H1 (cell line): ENCODE measurements at regions not wholly inside any gene's neighbourhood (a gene's known extent, or its start where the extent isn't known, plus 50 kb on each side); places are given as distances from the start of the nearest gene placed in this dataset.

Source experiments
- ATF2 ChIP-seq: IDR thresholded peaks from 2 replicates; pipeline ENCODE4 v1.6.1; 2012; ENCODE audit warnings: low read length, inconsistent platforms
- BACH1 ChIP-seq: IDR thresholded peaks from 2 replicates; pipeline ENCODE4 v1.6.1; 2012; ENCODE audit warnings: low read length, improper control_type of control experiment
- CHD1 ChIP-seq: IDR thresholded peaks from 2 replicates; pipeline ENCODE4 v1.6.1; 2012; ENCODE audit warnings: low read depth, low read length, improper control_type of control experiment
- EZH2 ChIP-seq: fragments of 200-600 bp; sonication (generic); IDR thresholded peaks from 2 replicates; pipeline ENCODE4 v1.7.1; 2012; ENCODE audit warnings: low read depth, mild to moderate bottlenecking, moderate library complexity, low read length, inconsistent platforms; ENCODE audit not compliant: severe bottlenecking
- GABPA ChIP-seq: IDR thresholded peaks from 2 replicates; pipeline ENCODE4 v1.6.1; 2011; ENCODE audit warnings: mild to moderate bottlenecking, low read length, moderate library complexity, borderline replicate concordance; ENCODE audit not compliant: insufficient read depth
- JUND ChIP-seq: IDR thresholded peaks from 2 replicates; pipeline ENCODE4 v1.6.1; 2011; ENCODE audit warnings: mild to moderate bottlenecking, improper control_type of control experiment, low read length
- MAX ChIP-seq: IDR thresholded peaks from 2 replicates; pipeline ENCODE4 v1.6.1; 2012; ENCODE audit warnings: inconsistent platforms
- NANOG ChIP-seq: IDR thresholded peaks from 2 replicates; pipeline ENCODE4 v1.6.1; 2011; ENCODE audit warnings: low read length, low read depth, mild to moderate bottlenecking, inconsistent platforms; ENCODE audit not compliant: insufficient read depth, poor library complexity, severe bottlenecking
- POLR2AphosphoS5 ChIP-seq: IDR thresholded peaks from 2 replicates; pipeline ENCODE4 v1.6.1; 2011; ENCODE audit warnings: low read depth, low read length
- TF ChIP-seq, protein P1 (sequence below), 3 experiments: IDR thresholded peaks; 1 replicate in 2 of 3; 2 replicates in 1 of 3; pipeline versions ENCODE4 v1.5.1 to v1.6.1; 2011; ENCODE audit warnings: low read length in 3 of 3, mild to moderate bottlenecking in 3 of 3, inconsistent platforms in 2 of 3, low read depth in 1 of 3, moderate library complexity in 1 of 3; ENCODE audit not compliant: insufficient read depth in 1 of 3; ENCODE audit errors: control extremely low read depth in 1 of 3
- TF ChIP-seq, protein P2 (sequence below): IDR thresholded peaks from 2 replicates; pipeline ENCODE4 v1.6.1; 2011; ENCODE audit warnings: low read depth, mild to moderate bottlenecking, low read length; ENCODE audit not compliant: insufficient read depth

- no peak for TF ChIP-seq JUND
- no peak for TF ChIP-seq BACH1
- TF ChIP-seq POLR2AphosphoS5: no peak
- TF ChIP-seq CHD1: no peak
- no peak for TF ChIP-seq GABPA
- TF ChIP-seq, protein P1, sequence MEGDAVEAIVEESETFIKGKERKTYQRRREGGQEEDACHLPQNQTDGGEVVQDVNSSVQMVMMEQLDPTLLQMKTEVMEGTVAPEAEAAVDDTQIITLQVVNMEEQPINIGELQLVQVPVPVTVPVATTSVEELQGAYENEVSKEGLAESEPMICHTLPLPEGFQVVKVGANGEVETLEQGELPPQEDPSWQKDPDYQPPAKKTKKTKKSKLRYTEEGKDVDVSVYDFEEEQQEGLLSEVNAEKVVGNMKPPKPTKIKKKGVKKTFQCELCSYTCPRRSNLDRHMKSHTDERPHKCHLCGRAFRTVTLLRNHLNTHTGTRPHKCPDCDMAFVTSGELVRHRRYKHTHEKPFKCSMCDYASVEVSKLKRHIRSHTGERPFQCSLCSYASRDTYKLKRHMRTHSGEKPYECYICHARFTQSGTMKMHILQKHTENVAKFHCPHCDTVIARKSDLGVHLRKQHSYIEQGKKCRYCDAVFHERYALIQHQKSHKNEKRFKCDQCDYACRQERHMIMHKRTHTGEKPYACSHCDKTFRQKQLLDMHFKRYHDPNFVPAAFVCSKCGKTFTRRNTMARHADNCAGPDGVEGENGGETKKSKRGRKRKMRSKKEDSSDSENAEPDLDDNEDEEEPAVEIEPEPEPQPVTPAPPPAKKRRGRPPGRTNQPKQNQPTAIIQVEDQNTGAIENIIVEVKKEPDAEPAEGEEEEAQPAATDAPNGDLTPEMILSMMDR (IDR thresholded peaks at IDR 0.05; ENCODE audit: control extremely low read depth in 1 of 3, insufficient read depth in 1 of 3, low read depth in 1 of 3, low read length in 3 of 3): no peak
- TF ChIP-seq ATF2: no peak
- TF ChIP-seq, protein P2, sequence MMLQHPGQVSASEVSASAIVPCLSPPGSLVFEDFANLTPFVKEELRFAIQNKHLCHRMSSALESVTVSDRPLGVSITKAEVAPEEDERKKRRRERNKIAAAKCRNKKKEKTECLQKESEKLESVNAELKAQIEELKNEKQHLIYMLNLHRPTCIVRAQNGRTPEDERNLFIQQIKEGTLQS: no peak
- TF ChIP-seq EZH2: no peak
- TF ChIP-seq MAX: no peak
- TF ChIP-seq NANOG: no peak
These were observed 147.5 kb downstream of the PTPRU start for GRCh38 chr1:29383746-29384371.
